Thyroid gland (tissue), 4 donors: ENCODE measurements at regions not wholly inside any gene's neighbourhood (a gene's known extent, or its start where the extent isn't known, plus 50 kb on each side); places are given as distances from the start of the nearest gene placed in this dataset.
"Not testable (repeated sequence)": the region's sequence is repeated elsewhere in the genome, so short reads cannot be mapped to it uniquely, and the experiment has no call there.

ENCODE experiments used
- DNase-seq, 2 donors: peaks; one replicate each; pipeline ENCODE4 v3.0.0-alpha.2; 2019
- H3K27ac ChIP-seq, 3 donors: fragments of 200-600 bp; sonication (generic); 1 replicate in 2 of 3; 2 replicates in 1 of 3; pipeline ENCODE4 v1.5.1; 2016 to 2019; ENCODE audit warnings: mild to moderate bottlenecking in 1 of 3, moderate library complexity in 1 of 3
- H3K27me3 ChIP-seq: fragments of 200-600 bp; sonication (generic); one replicate; pipeline ENCODE4 v1.5.1; 2019
- H3K36me3 ChIP-seq, 2 donors: fragments of 200-600 bp; sonication (generic); one replicate each; pipeline ENCODE4 v1.5.1; 2016 to 2019
- H3K4me1 ChIP-seq, 2 donors: fragments of 200-600 bp; sonication (generic); one replicate each; pipeline ENCODE4 v1.5.1; 2017 to 2019
- H3K4me3 ChIP-seq, 3 donors: fragments of 200-600 bp; sonication (generic); replicated peaks in 1 of 3; 1 replicate in 2 of 3; 2 replicates in 1 of 3; pipeline ENCODE4 v1.5.1; 2016; ENCODE audit warnings: mild to moderate bottlenecking in 1 of 3
- H3K9me3 ChIP-seq: fragments of 200-600 bp; sonication (generic); one replicate; pipeline ENCODE4 v1.5.1; 2017
- CTCF ChIP-seq, 6 experiments: fragments of 200-600 bp in 3 of 6; fragments of 450-650 bp in 3 of 6; sonication (generic) in 3 of 6; IDR thresholded peaks; one replicate each; pipeline ENCODE4 v1.5.1; 2016 to 2019; ENCODE audit warnings: antibody characterized with exemption in 6 of 6, mild to moderate bottlenecking in 2 of 6, inconsistent platforms in 1 of 6, moderate library complexity in 1 of 6
- POLR2A ChIP-seq, 2 donors: fragments of 450-650 bp; IDR thresholded peaks; one replicate each; pipeline ENCODE4 v1.6.1; 2017; ENCODE audit warnings: antibody characterized with exemption in 2 of 2, mild to moderate bottlenecking in 2 of 2, moderate library complexity in 1 of 2
- WGBS, 2 donors: methylation state at CpG; one replicate each; pipeline ENCODE4 v1.1.5; 2017; 5-methylcytosine and 5-hydroxymethylcytosine counted together
- intact Hi-C: fragments of 100-400 bp; cut with DNase I; formaldehyde crosslinking; loops from one replicate; pipeline ENCODE4 v1.15.1; 2023

- WGBS, 2 donors = 83 to 85% methylated on average over 3 of the region's 3 CpGs
- no peaks in the 10 kb centered on the region for H3K36me3 ChIP-seq
- no peaks in the 10 kb centered on the region for H3K9me3 ChIP-seq
- no peak for DNase-seq
- H3K27ac ChIP-seq = no peak overlapping the region
- TF ChIP-seq POLR2A (IDR thresholded peaks at IDR 0.05) (no peak), CTCF (IDR thresholded peaks at IDR 0.05) (no peak)
- intact Hi-C loops = no loop called here
- H3K27me3 ChIP-seq = no peaks in the 10 kb centered on the region
- no peak overlapping the region for H3K4me3 ChIP-seq
- no peaks in the 10 kb centered on the region for H3K4me1 ChIP-seq
These were observed 123.4 kb downstream of the NXPE2 start for GRCh38 chr11:114801773-114802172.

- Histone ChIP-seq H3K9me3 (no peaks in the 10 kb centered on the region), H3K36me3 (no peaks in the 10 kb centered on the region), H3K4me3 (no peak overlapping the region), H3K27me3 (no peaks in the 10 kb centered on the region), H3K4me1 (no peaks in the 10 kb centered on the region), H3K27ac (no peak overlapping the region)
- 54 to 58% methylated on average over 6 of the region's 6 CpGs for WGBS, 2 donors
- no peak for DNase-seq
- intact Hi-C loops = no loop called here
- TF ChIP-seq CTCF (IDR thresholded peaks at IDR 0.05) (no peak), POLR2A (IDR thresholded peaks at IDR 0.05) (no peak)
These were observed 124.6 kb downstream of the NXPE2 start for GRCh38 chr11:114802878-114803277.

GRCh38 chr11:114805431-114805830 lies 127.1 kb downstream of the NXPE2 start:
- intact Hi-C loops = not testable (repeated sequence)

GRCh38 chr11:114811971-114812370 lies 133.6 kb downstream of the NXPE2 start:
- no peak overlapping the region for H3K27ac ChIP-seq
- no peaks in the 10 kb centered on the region for H3K27me3 ChIP-seq
- no peaks in the 10 kb centered on the region for H3K36me3 ChIP-seq
- 80 to 81% methylated on average over 3 of the region's 3 CpGs for WGBS, 2 donors
- no peaks in the 10 kb centered on the region for H3K4me1 ChIP-seq
- no peak for DNase-seq
- no peak overlapping the region for H3K4me3 ChIP-seq
- TF ChIP-seq CTCF (IDR thresholded peaks at IDR 0.05) (no peak), POLR2A (IDR thresholded peaks at IDR 0.05) (no peak)
- intact Hi-C loops = no loop called here
- no peaks in the 10 kb centered on the region for H3K9me3 ChIP-seq

More at GRCh38 chr11:114805431-114805830, 127.1 kb downstream of the NXPE2 start:
- H3K27me3 ChIP-seq, H3K9me3 ChIP-seq, DNase-seq, H3K36me3 ChIP-seq, H3K4me3 ChIP-seq, H3K27ac ChIP-seq, H3K4me1 ChIP-seq: not testable (repeated sequence)
- 63 to 66% methylated on average over 7 to 8 of the region's 9 CpGs for WGBS, 2 donors

GRCh38 chr11:114812733-114813132 lies 134.4 kb downstream of the NXPE2 start:
- Histone ChIP-seq H3K27me3 (no peaks in the 10 kb centered on the region), H3K4me3 (no peak overlapping the region), H3K36me3 (no peaks in the 10 kb centered on the region), H3K27ac (no peak overlapping the region), H3K9me3 (no peaks in the 10 kb centered on the region), H3K4me1 (no peaks in the 10 kb centered on the region)
- no peak for DNase-seq
- WGBS, 2 donors = 71 to 85% methylated on average over 3 of the region's 3 CpGs
- TF ChIP-seq CTCF (IDR thresholded peaks at IDR 0.05) = no peak
- no peak for TF ChIP-seq POLR2A (IDR thresholded peaks at IDR 0.05)
- intact Hi-C loops = no loop called here

- DNase-seq = no peak
- H3K4me1 ChIP-seq = no peaks in the 10 kb centered on the region
- 81 to 84% methylated on average over 3 to 4 of the region's 4 CpGs for WGBS, 2 donors
- no peak for TF ChIP-seq POLR2A (IDR thresholded peaks at IDR 0.05)
- H3K4me3 ChIP-seq = no peak overlapping the region
- H3K36me3 ChIP-seq = no peaks in the 10 kb centered on the region
- intact Hi-C loops = no loop called here
- no peaks in the 10 kb centered on the region for H3K27me3 ChIP-seq
- no peaks in the 10 kb centered on the region for H3K9me3 ChIP-seq
- H3K27ac ChIP-seq = no peak overlapping the region
These were observed 134.9 kb downstream of the NXPE2 start for GRCh38 chr11:114813189-114813718.
